ENCODE measurements at regions not wholly inside any gene's neighbourhood (a gene's known extent, or its start where the extent isn't known, plus 50 kb on each side); places are given as distances from the start of the nearest gene placed in this dataset.

DNA sequence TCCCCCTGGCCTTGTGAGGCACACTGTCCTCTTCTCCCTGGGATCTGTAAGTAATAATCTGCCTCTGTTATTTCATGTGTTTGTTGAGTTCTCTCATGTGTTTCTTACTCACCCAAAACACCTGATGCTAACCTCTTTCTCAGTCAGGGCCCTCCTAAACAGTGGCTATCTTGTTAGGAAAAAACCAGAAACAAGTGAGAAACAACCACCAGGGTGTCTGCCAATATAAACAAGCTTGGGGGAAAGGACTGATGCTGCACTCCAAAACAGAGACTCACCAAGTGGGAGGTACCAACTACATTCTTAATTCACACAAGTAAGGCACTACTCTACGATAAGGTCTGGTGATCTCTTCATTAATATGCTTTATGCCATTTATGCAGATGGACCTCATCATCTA is 564.4 kb downstream of the SEMA5A start:
- Histone ChIP-seq H3K4me1 (ENCODE audit: control insufficient read depth, insufficient read depth, low read length) (no peaks in the 10 kb centered on the region), H3K27me3 (replicated peaks in 1 of 2; ENCODE audit: control insufficient read depth in 2 of 2, insufficient read depth in 2 of 2, low read length in 1 of 2) (no peaks in the 10 kb centered on the region), H2AFZ (ENCODE audit: control insufficient read depth, low read depth, low read length) (no peak overlapping the region), H3K4me3 (no peak overlapping the region), H3K36me3 (ENCODE audit: control insufficient read depth in 2 of 2, insufficient read depth in 2 of 2, low read length in 1 of 2) (no peaks in the 10 kb centered on the region), H3K4me2 (ENCODE audit: control insufficient read depth, insufficient read depth) (no peak overlapping the region), H4K20me1 (ENCODE audit: control insufficient read depth, insufficient read depth) (no peaks in the 10 kb centered on the region), H3K79me2 (ENCODE audit: control insufficient read depth, insufficient read depth, low read length) (no peaks in the 10 kb centered on the region), H3K9ac (ENCODE audit: control insufficient read depth, insufficient read depth, low read length) (no peak overlapping the region), H3K9me3 (replicated peaks; ENCODE audit: control insufficient read depth, insufficient read depth, low read length) (no peaks in the 10 kb centered on the region), H3K27ac (ENCODE audit: control insufficient read depth, insufficient read depth) (no peak overlapping the region)
- FAIRE-seq (no peak), ATAC-seq (no peak), DNase-seq (ENCODE audit: low read depth, low spot score) (no peak)
- ChIA-PET SMC1A (ENCODE audit: uncharacterized antibody, unreplicated experiment) (interaction anchor here (2.0 kb wide), 1 partner anchor 9 kb away, joined by 6 read pairs; no protein-coding TSS in a partner anchor), CTCF (interaction anchor here (2.7 kb wide), 1 partner anchor 9 kb away, joined by 13 read pairs; no protein-coding TSS in a partner anchor), RAD21 (ENCODE audit: unreplicated experiment) (no interaction called here), POLR2A (interaction anchor here (1.6 kb wide), 1 partner anchor 9 kb away, joined by 3 read pairs; no protein-coding TSS in a partner anchor)
- WGBS (ENCODE audit: insufficient coverage, insufficient replicate concordance, low lambda C conversion rate, missing lambda C conversion rate): 38% methylated on average over 1 of the region's 1 CpG
- TF ChIP-seq, protein P1, sequence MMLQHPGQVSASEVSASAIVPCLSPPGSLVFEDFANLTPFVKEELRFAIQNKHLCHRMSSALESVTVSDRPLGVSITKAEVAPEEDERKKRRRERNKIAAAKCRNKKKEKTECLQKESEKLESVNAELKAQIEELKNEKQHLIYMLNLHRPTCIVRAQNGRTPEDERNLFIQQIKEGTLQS (IDR thresholded peaks at IDR 0.05; ENCODE audit: borderline replicate concordance, extremely low read depth, low read depth, low read length): no peak
- TF ChIP-seq, protein P2, sequence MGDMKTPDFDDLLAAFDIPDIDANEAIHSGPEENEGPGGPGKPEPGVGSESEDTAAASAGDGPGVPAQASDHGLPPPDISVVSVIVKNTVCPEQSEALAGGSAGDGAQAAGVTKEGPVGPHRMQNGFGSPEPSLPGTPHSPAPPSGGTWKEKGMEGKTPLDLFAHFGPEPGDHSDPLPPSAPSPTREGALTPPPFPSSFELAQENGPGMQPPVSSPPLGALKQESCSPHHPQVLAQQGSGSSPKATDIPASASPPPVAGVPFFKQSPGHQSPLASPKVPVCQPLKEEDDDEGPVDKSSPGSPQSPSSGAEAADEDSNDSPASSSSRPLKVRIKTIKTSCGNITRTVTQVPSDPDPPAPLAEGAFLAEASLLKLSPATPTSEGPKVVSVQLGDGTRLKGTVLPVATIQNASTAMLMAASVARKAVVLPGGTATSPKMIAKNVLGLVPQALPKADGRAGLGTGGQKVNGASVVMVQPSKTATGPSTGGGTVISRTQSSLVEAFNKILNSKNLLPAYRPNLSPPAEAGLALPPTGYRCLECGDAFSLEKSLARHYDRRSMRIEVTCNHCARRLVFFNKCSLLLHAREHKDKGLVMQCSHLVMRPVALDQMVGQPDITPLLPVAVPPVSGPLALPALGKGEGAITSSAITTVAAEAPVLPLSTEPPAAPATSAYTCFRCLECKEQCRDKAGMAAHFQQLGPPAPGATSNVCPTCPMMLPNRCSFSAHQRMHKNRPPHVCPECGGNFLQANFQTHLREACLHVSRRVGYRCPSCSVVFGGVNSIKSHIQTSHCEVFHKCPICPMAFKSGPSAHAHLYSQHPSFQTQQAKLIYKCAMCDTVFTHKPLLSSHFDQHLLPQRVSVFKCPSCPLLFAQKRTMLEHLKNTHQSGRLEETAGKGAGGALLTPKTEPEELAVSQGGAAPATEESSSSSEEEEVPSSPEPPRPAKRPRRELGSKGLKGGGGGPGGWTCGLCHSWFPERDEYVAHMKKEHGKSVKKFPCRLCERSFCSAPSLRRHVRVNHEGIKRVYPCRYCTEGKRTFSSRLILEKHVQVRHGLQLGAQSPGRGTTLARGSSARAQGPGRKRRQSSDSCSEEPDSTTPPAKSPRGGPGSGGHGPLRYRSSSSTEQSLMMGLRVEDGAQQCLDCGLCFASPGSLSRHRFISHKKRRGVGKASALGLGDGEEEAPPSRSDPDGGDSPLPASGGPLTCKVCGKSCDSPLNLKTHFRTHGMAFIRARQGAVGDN (IDR thresholded peaks at IDR 0.05): no peak
- TF ChIP-seq PML (IDR thresholded peaks at IDR 0.05; ENCODE audit: low read length) (no peak), ESRRA (IDR thresholded peaks at IDR 0.05; ENCODE audit: low read length) (no peak), HCFC1 (IDR thresholded peaks at IDR 0.05; ENCODE audit: low read length) (no peak), STAT3 (IDR thresholded peaks at IDR 0.05; ENCODE audit: low read depth, low read length) (no peak), ETV6 (conservative IDR thresholded peaks at IDR 0.05 in 1 of 2, IDR thresholded peaks at IDR 0.05 in 1 of 2; ENCODE audit: borderline replicate concordance in 1 of 2, low read depth in 1 of 2) (no peak), BACH1 (IDR thresholded peaks at IDR 0.05; ENCODE audit: borderline replicate concordance) (no peak), SMAD1 (IDR thresholded peaks at IDR 0.05; ENCODE audit: low read depth, partially characterized antibody) (no peak), YBX1 (IDR thresholded peaks at IDR 0.05) (no peak), RFX5 (IDR thresholded peaks at IDR 0.05; ENCODE audit: low read depth, low read length) (no peak), KLF5 (IDR thresholded peaks at IDR 0.05; ENCODE audit: partially characterized antibody) (no peak)
- in situ Hi-C loops (cut with MboI): no loop called here
- intact Hi-C loops (cut with micrococcal nuclease; ENCODE audit: unreplicated experiment): no loop called here
- no TSS peak for BruUV-seq (replicated peaks)

Measured in GM12878 (cell line).